HEK293 (cell line): ENCODE measurements at regions not wholly inside any gene's neighbourhood (a gene's known extent, or its start where the extent isn't known, plus 50 kb on each side); places are given as distances from the start of the nearest gene placed in this dataset.

ENCODE experiments used
- CTCF ChIA-PET: fragments of 350-600 bp; formaldehyde crosslinking; extraction: SDS; loops from one replicate; lab custom pipeline; 2021; ENCODE audit warnings: antibody characterized with exemption; lab: Yijun Ruan, JAX
- POLR2A ChIA-PET: fragments of 300-600 bp; formaldehyde crosslinking; extraction: SDS; loops from one replicate; lab custom pipeline; 2020; ENCODE audit warnings: antibody characterized with exemption, inconsistent platforms; lab: Yijun Ruan, JAX
- H3K27ac ChIP-seq: fragments of 200-500 bp; sonication (Bioruptor generic); 2 replicates; pipeline ENCODE4 v1.5.1; 2014; ENCODE audit warnings: low read depth, low read length, control low read depth, inconsistent platforms; ENCODE audit errors: extremely low read depth
- H3K36me3 ChIP-seq, 2 experiments: fragments of 200-500 bp in 1 of 2; sonication (Bioruptor generic) in 1 of 2; 1 replicate in 1 of 2; 2 replicates in 1 of 2; pipeline ENCODE4 v1.5.1; 2014 to 2017; ENCODE audit warnings: inconsistent platforms in 2 of 2, low read length in 2 of 2; ENCODE audit not compliant: control insufficient read depth in 2 of 2, insufficient read depth in 1 of 2
- H3K4me1 ChIP-seq: fragments of 200-500 bp; sonication (Bioruptor generic); 2 replicates; pipeline ENCODE4 v1.5.1; 2014; ENCODE audit warnings: mild to moderate bottlenecking, low read length, inconsistent platforms; ENCODE audit not compliant: control insufficient read depth, insufficient read depth
- H3K4me3 ChIP-seq: 2 replicates; pipeline ENCODE4 v1.5.1; 2011; ENCODE audit warnings: low read depth, mild to moderate bottlenecking, control low read depth, low read length, moderate library complexity
- H3K9me3 ChIP-seq: fragments of 200-500 bp; sonication (Bioruptor generic); 2 replicates; pipeline ENCODE4 v1.5.1; 2014; ENCODE audit warnings: low read depth, low read length, inconsistent platforms; ENCODE audit not compliant: control insufficient read depth, insufficient read depth
- BCL11A ChIP-seq: fragments of 450-650 bp; formaldehyde crosslinking; IDR thresholded peaks from 2 replicates; pipeline ENCODE4 v1.5.1; 2016; ENCODE audit warnings: low read depth, missing biosample characterization, missing genetic modification characterization
- GLI4 ChIP-seq: fragments of 450-650 bp; formaldehyde crosslinking; IDR thresholded peaks from 2 replicates; pipeline ENCODE4 v1.5.1; 2016; ENCODE audit warnings: missing biosample characterization, missing genetic modification characterization
- HIC1 ChIP-seq: fragments of 450-650 bp; formaldehyde crosslinking; IDR thresholded peaks from 2 replicates; pipeline ENCODE4 v1.5.1; 2016; ENCODE audit warnings: missing biosample characterization, missing genetic modification characterization
- HOXD13 ChIP-seq: sonication (generic); formaldehyde crosslinking; IDR thresholded peaks from 2 replicates; pipeline ENCODE4 v1.8.0; 2022; ENCODE audit warnings: missing genetic modification reagents, borderline replicate concordance
- KLF10 ChIP-seq: fragments of 450-650 bp; IDR thresholded peaks from 2 replicates; pipeline ENCODE4 v1.5.1; 2018; ENCODE audit warnings: missing biosample characterization, mild to moderate bottlenecking, missing genetic modification characterization
- MYNN ChIP-seq: fragments of 450-650 bp; formaldehyde crosslinking; IDR thresholded peaks from 2 replicates; pipeline ENCODE4 v1.5.1; 2016; ENCODE audit warnings: missing biosample characterization, missing genetic modification characterization, borderline replicate concordance
- PRDM10 ChIP-seq: fragments of 450-650 bp; formaldehyde crosslinking; IDR thresholded peaks from 2 replicates; pipeline ENCODE4 v1.5.1; 2016; ENCODE audit warnings: missing biosample characterization, missing genetic modification characterization
- ZNF148 ChIP-seq: fragments of 450-650 bp; formaldehyde crosslinking; IDR thresholded peaks from 2 replicates; pipeline ENCODE4 v1.5.0; 2017; ENCODE audit warnings: missing biosample characterization, missing genetic modification characterization, borderline replicate concordance
- ZNF16 ChIP-seq: fragments of 450-650 bp; formaldehyde crosslinking; IDR thresholded peaks from 2 replicates; pipeline ENCODE4 v1.5.1; 2016; ENCODE audit warnings: low read depth, missing biosample characterization, missing genetic modification characterization
- ZNF18 ChIP-seq: fragments of 450-650 bp; formaldehyde crosslinking; IDR thresholded peaks from 2 replicates; pipeline ENCODE4 v1.5.1; 2016; ENCODE audit warnings: missing biosample characterization, missing genetic modification characterization
- ZNF280D ChIP-seq: fragments of 450-650 bp; formaldehyde crosslinking; IDR thresholded peaks from 2 replicates; pipeline ENCODE4 v1.5.1; 2016; ENCODE audit warnings: missing biosample characterization, missing genetic modification characterization
- ZNF354C ChIP-seq: fragments of 450-650 bp; formaldehyde crosslinking; IDR thresholded peaks from 2 replicates; pipeline ENCODE4 v1.5.1; 2016; ENCODE audit warnings: missing biosample characterization, missing genetic modification characterization, low read depth, borderline replicate concordance
- ZNF488 ChIP-seq: fragments of 450-650 bp; formaldehyde crosslinking; IDR thresholded peaks from 2 replicates; pipeline ENCODE4 v1.5.1; 2016; ENCODE audit warnings: missing biosample characterization, missing genetic modification characterization
- ZNF529 ChIP-seq: fragments of 450-650 bp; formaldehyde crosslinking; IDR thresholded peaks from 2 replicates; pipeline ENCODE4 v1.5.1; 2017; ENCODE audit warnings: missing genetic modification characterization, missing biosample characterization; ENCODE audit not compliant: insufficient replicate concordance
- ZNF544 ChIP-seq: fragments of 450-650 bp; formaldehyde crosslinking; IDR thresholded peaks from 2 replicates; pipeline ENCODE4 v1.5.0; 2017; ENCODE audit warnings: missing biosample characterization, missing genetic modification characterization
- ZNF624 ChIP-seq: fragments of 450-650 bp; formaldehyde crosslinking; IDR thresholded peaks from 2 replicates; pipeline ENCODE4 v1.5.1; 2017; ENCODE audit warnings: missing biosample characterization, missing genetic modification characterization
- ZNF626 ChIP-seq: fragments of 450-650 bp; sonication (Bioruptor Pico); formaldehyde crosslinking; IDR thresholded peaks from 2 replicates; pipeline ENCODE4 v1.5.1; 2018; ENCODE audit warnings: missing biosample characterization, missing genetic modification characterization, inconsistent platforms
- ZNF660 ChIP-seq: fragments of 450-650 bp; IDR thresholded peaks from 2 replicates; pipeline ENCODE4 v1.5.1; 2018; ENCODE audit warnings: missing biosample characterization, mild to moderate bottlenecking, missing genetic modification characterization

- Histone ChIP-seq H3K27ac (no peak overlapping the region), H3K4me1 (no peaks in the 10 kb centered on the region), H3K36me3 (no peaks in the 10 kb centered on the region), H3K9me3 (no peaks in the 10 kb centered on the region), H3K4me3 (no peak overlapping the region)
- ChIA-PET POLR2A (no interaction called here), CTCF (interaction anchor here (0.5 kb wide), 1 partner anchor 206 kb away, joined by 3 read pairs; no protein-coding TSS in a partner anchor)
- TF ChIP-seq BCL11A (tag by site-specific recombination) = no peak
- no peak for TF ChIP-seq ZNF544 (tag by site-specific recombination)
- TF ChIP-seq ZNF488 (tag by site-specific recombination) = no peak
- no peak for TF ChIP-seq HIC1
- no peak for TF ChIP-seq ZNF280D (tag by site-specific recombination)
- no peak for TF ChIP-seq MYNN (tag by site-specific recombination)
- no peak for TF ChIP-seq ZNF660 (tag by site-specific recombination)
- no peak for TF ChIP-seq ZNF148 (tag by site-specific recombination)
- TF ChIP-seq HOXD13 (CRISPR knock-in tag) = no peak
These were observed 670.9 kb downstream of the QKI start for GRCh38 chr6:164085091-164086075.

- ChIA-PET CTCF (interaction anchor here (1.4 kb wide), 1 partner anchor 28 kb away, joined by 5 read pairs; no protein-coding TSS in a partner anchor), POLR2A (no interaction called here)
- H3K4me1 ChIP-seq = no peaks in the 10 kb centered on the region
- no peak overlapping the region for H3K4me3 ChIP-seq
- H3K36me3 ChIP-seq = no peaks in the 10 kb centered on the region
- H3K27ac ChIP-seq = no peak overlapping the region
- H3K9me3 ChIP-seq = no peaks in the 10 kb centered on the region
- no peak for TF ChIP-seq ZNF544 (tag by site-specific recombination)
- TF ChIP-seq ZNF16 (tag by site-specific recombination) = no peak
- TF ChIP-seq ZNF626 (tag by site-specific recombination) = no peak
- TF ChIP-seq PRDM10 = no peak
- TF ChIP-seq GLI4 (tag by site-specific recombination) = no peak
- no peak for TF ChIP-seq ZNF18 (tag by site-specific recombination)
- TF ChIP-seq ZNF354C = no peak
- TF ChIP-seq ZNF529 (tag by site-specific recombination) = no peak
- TF ChIP-seq KLF10 (tag by site-specific recombination) = no peak
- TF ChIP-seq ZNF624 (tag by site-specific recombination) = no peak
These were observed 664.7 kb downstream of the QKI start for GRCh38 chr6:164079275-164079600.
